Colon (tissue), 2 donors: ENCODE measurements at regions not wholly inside any gene's neighbourhood (a gene's known extent, or its start where the extent isn't known, plus 50 kb on each side); places are given as distances from the start of the nearest gene placed in this dataset.
"Not testable (repeated sequence)": the region's sequence is repeated elsewhere in the genome, so short reads cannot be mapped to it uniquely, and the experiment has no call there.

Source experiments
- FAIRE-seq: peaks from 2 replicates; lab custom pipeline; 2012; peaks lifted over from hg19 to GRCh38; lab: Jason Lieb, UNC
- donor health status: control.
- donor health status: control.

DNA sequence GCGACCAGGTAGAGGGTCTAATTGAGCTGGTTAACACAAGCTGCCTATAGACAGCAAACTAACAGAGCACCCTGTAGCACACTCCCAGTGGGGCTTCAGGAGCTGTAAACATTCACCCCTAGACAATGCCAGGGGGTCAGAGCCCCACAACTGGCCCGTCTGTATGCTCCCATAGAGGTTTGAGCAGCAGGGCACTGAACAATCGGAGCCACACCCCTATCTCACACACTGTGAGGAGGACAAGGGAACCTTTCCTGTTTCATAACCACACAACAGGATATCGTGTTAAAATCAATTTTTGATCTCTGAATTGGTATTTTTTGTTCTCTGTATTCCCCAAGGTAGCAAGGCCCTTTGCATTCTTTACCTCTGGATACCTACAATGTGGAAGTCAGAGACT is 266.1 kb downstream of the SPRY2 start:
- FAIRE-seq, result no peak

DNA sequence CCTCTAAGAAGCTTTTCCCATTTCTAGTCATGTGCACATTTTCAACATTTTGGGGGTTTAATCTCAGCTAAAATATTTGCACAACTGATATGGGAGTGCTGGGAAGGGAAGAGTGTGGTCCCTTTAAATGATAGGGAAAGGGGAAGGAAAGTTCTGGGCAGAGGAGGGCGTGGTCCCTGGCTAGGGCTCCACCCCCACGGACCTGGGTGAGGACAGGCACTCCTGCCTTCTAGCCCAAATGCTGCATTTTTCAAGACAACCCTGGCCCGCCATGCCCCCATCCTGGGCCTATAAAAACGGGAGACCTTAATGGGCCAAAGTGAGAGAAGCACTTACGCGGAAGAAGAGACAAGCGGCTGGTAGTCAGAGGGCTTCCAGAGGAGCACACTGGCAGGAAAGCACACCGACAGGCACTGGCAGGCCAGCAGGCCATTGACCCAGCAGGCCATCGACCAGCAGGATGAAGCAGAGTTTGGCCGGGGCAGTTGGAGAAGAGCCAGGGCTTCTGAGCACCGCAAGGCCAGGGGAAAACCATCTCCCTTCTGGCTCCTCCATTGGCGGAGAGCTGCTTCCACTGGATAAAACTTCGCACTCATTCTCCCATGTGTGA is 266.7 kb downstream of the SPRY2 start:
- no peak for FAIRE-seq

DNA sequence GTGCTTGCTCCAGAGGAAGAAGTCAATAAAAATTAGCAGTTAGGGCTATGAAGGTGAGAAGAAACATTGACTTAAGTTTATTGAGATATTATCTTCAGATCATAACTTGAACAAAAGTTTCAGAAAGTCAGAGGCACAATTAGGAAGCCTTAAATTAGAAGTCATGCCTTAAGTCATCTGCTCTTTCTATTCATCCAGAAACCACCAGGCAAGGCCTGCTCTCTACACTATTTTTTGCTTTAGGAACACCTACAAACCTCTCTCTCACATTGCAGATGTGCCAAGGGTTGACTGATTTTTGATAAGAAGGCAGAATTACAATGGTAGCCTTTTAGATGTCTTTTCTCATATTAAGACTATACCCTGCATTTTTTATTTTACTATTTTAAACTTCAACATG is 268.7 kb downstream of the SPRY2 start:
- no peak for FAIRE-seq

DNA sequence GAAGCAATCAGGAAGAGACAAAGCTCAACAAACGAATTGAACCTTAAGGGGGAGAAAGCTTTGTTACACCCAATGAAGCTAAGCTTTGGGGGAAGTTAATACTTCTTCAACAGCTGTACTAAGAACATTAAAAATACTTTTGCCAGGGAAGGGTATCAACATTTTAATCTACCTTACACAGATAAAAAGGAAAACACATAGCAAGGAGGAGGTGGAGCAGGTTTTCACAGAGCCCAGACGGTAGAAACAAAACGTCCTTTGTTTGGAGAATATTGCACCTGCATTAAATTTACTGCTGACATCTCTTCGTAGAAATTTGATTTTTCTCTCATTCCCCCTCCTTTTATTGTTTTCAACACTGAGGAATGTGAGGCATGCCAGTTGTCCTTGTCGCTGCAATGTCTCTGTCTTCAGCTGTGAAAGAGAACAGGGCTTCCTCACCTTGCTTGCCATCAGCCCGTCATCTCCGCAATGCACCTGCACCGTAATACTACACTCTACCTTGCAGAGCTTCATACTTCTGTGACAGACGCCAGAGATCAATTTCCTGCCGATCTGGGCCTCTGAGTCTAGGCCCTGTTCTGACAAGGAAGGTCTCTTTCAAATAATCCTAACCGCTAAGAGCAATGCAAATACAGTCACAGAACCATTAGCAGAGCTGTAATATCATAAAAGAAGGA is 270.8 kb downstream of the SPRY2 start:
- FAIRE-seq, result no peak

DNA sequence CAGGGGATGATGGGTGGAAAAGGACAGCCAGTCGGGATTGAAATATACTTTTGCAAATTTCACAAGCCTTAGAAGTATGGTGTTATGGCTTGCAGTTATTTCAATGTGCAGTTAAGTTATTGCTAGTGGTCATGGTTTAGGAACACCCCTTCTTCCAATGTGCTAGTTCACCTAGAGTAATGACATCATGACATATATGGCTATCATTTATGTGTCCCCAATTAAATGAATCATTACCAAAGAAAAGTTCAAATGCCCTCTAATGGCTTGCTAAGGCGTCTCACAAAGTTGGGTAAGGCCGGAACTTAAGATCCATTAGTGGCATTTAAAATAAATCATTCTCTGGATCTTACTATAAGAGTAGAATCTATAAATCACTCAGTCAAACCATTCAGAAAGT is 271.6 kb downstream of the SPRY2 start:
- no peak for FAIRE-seq

- FAIRE-seq, result no peak
Measured at GRCh38 chr13:80065996-80066395, 274.9 kb downstream of the SPRY2 start.

- not testable (repeated sequence) for FAIRE-seq
Measured at GRCh38 chr13:80062416-80062815, 278.5 kb downstream of the SPRY2 start.

- FAIRE-seq, result no peak
Measured at GRCh38 chr13:80059789-80060188, 281.1 kb downstream of the SPRY2 start.

DNA sequence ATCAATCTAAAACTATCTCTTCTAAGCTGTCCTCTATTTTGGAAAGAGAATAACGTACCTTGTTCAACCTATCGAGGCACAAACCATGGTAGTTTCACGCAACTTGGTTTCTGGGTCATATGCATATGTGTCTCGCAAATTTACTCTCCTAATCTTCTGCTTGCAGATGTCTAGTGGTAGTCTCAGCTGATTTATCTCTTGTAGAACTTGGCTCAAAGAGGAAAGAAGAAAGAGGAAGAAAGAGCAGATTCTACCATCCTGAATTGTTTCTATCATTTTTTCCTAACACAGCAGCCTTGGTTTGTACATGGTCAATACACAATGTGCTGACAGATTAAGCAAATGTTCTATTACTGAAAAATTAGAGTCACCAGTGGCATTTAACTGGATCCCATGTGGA is 282.3 kb downstream of the SPRY2 start:
- FAIRE-seq, result no peak

DNA sequence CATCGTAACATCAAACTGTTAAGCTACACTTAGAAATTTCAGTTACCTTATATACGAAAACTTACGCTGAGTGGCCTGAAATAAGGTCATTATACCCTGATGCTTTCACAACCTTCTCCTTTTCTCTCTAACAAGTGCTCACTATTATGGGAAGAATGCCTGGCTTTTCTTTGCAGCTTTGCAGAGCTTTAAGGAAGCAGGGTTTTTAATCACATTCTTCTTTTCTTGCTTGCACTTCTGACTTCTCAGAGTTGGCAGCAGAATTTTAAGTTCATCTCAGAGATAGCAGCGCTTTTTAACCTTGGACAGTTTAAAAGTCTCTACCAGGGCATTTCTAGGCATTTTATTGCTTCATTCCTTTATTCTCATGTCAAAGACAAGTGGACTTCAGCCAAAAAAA is 285.1 kb downstream of the SPRY2 start:
- no peak for FAIRE-seq

GRCh38 chr13:80054806-80055205 is 286.1 kb downstream of the SPRY2 start:
- no peak for FAIRE-seq

DNA sequence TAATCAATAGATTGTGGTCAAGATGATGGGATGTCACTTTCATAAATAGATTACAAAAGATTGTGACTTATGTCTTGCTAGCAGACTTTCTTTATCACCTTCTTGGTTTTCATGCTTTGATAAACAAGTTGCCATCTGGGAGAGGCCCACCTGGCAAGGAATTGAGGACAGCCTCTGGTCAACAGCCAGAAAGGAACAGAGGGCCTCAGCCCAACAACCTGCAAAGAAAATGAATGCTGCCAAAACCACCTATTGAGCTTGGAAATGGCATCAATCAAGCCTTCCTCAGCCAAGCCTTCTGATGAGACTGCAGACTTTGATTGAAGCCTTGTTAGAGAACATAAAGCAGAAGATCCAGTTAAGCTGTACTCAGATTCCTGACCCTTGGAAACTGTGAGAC is 288.6 kb downstream of the SPRY2 start:
- FAIRE-seq, result no peak

- FAIRE-seq, result no peak
Measured at GRCh38 chr13:80050252-80050651, 290.7 kb downstream of the SPRY2 start.

- no peak for FAIRE-seq
Measured at GRCh38 chr13:80048802-80049201, 292.1 kb downstream of the SPRY2 start.

GRCh38 chr13:80048030-80048429 is 292.9 kb downstream of the SPRY2 start:
- no peak for FAIRE-seq

DNA sequence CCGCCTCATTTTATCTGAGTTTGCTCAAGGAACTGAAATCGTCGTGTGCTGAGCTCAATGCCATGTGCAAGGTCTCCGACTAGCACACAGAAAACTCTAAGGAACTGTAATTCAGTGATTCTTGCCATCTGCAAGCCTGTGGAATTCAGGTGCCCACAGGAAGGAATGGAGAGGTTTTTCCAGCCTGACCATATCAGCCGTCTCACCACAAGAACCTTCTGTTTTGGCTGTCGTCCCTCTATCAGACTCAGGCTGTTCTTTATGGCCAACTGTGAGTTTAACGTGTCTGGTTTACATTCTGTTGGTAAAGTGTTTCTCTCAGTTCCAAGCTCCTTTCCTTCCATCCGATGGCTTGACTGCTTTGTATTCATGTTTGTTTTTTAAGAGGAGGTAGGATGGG is 293.5 kb downstream of the SPRY2 start:
- FAIRE-seq, result no peak

DNA sequence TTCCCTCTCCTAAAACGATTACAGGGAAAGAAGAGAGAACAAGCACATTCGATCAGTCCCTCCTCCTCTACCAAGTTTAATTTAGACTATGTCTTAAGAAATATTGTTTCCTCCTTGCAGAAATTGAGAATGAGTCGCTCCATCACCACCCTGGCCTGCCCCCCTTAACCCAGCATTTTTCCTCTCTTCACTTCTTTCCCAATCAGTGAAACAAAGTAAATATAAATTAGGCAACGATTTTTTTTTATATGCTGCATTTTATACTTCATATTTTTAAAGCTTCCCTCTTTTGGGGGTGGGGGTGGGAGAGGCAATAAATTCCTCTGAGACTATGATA is 300.0 kb downstream of the SPRY2 start:
- no peak for FAIRE-seq

GRCh38 chr13:80040196-80040980 is 300.5 kb downstream of the SPRY2 start:
- FAIRE-seq, result no peak

GRCh38 chr13:80039000-80039399 is 301.9 kb downstream of the SPRY2 start:
- FAIRE-seq, result no peak

DNA sequence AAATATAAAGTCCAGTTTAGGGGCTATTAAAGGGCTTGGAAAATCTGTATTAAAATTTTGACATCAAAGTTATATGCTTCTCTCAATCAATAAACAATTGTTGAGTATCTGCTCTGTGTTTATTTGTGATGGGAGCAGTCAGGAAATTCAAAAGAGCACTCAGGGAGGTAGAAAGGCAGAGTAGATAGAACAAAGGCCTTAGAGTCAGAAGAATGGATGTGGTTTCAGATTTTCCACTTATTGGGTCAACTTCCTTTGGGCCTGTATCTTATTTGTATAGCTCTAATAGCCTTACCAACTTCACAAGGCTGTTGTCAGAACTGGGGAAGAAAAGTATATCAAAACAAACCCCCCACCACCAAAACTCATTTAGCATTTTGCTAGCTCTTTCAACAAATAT is 302.6 kb downstream of the SPRY2 start:
- FAIRE-seq, result no peak

DNA sequence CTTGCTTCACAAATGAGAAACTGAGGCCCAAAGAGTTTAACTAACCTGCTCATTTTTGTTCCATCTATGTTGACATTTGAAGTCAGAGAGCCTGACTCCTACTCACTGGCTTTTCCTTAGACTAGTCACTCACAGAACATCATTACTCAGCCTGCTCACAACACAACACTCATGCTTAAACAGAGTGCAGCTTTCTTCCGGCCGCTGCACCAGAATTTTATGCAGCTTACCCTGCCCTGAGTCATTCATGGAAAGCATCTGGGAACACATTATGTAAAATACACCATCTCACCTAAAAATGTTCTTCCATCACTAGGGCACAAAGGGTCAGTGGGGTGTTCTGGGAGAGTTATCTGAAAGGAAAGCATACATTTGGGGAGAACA is 303.4 kb downstream of the SPRY2 start:
- FAIRE-seq, result no peak

GRCh38 chr13:80036845-80037504 is 304.0 kb downstream of the SPRY2 start:
- no peak for FAIRE-seq

GRCh38 chr13:80035096-80035495 is 305.8 kb downstream of the SPRY2 start:
- FAIRE-seq, result no peak
